PC-9 (cell line): ENCODE measurements at regions not wholly inside any gene's neighbourhood (a gene's known extent, or its start where the extent isn't known, plus 50 kb on each side); places are given as distances from the start of the nearest gene placed in this dataset.

Experiments
- BruUV-seq: library from RNA; stranded (reverse); fragments of 400-500 nt; replicated peaks from 2 replicates; lab custom pipeline; 2021; lab: Mats Ljungman, UMichigan
- CTCF ChIA-PET: fragments of 300-600 bp; sonication (Branson Sonifier 250); formaldehyde crosslinking; loops from one replicate; lab custom pipeline; 2022; ENCODE audit warnings: antibody characterized with exemption; lab: Charles Lee
- POLR2A ChIA-PET: fragments of 300-600 bp; sonication (Branson Sonifier 250); formaldehyde crosslinking; loops from one replicate; lab custom pipeline; 2022; ENCODE audit warnings: antibody characterized with exemption; ENCODE audit not compliant: unreplicated experiment; lab: Charles Lee
- DNase-seq, 2 experiments: peaks; one replicate each; pipeline versions ENCODE4 v3.0.0 to v3.0.0-alpha.2; 2015 to 2022; ENCODE audit warnings: mixed read lengths in 1 of 2
- H2AFZ ChIP-seq: fragments of 200-600 bp; sonication (generic); 2 replicates; pipeline ENCODE4 v1.8.1; 2017; ENCODE audit warnings: antibody characterized with exemption
- H3F3A ChIP-seq: fragments of 200-600 bp; sonication (generic); 2 replicates; pipeline ENCODE4 v1.8.1; 2017; ENCODE audit warnings: antibody characterized with exemption, mild to moderate bottlenecking, low read depth; ENCODE audit not compliant: insufficient read depth
- H3K27ac ChIP-seq: fragments of 200-600 bp; sonication (generic); 2 replicates; pipeline ENCODE4 v1.6.1; 2016; ENCODE audit warnings: mixed run types
- H3K27me3 ChIP-seq: fragments of 200-600 bp; sonication (generic); 2 replicates; pipeline ENCODE4 v1.6.1; 2016; ENCODE audit warnings: low read depth, mixed run types; ENCODE audit not compliant: insufficient read depth
- H3K36me3 ChIP-seq: fragments of 200-600 bp; sonication (generic); 2 replicates; pipeline ENCODE4 v1.6.1; 2016; ENCODE audit warnings: low read depth, mixed run types
- H3K4me1 ChIP-seq: fragments of 200-600 bp; sonication (generic); replicated peaks from 2 replicates; pipeline ENCODE4 v1.6.1; 2016; ENCODE audit warnings: mixed run types; ENCODE audit not compliant: insufficient read depth
- H3K4me2 ChIP-seq: fragments of 200-600 bp; sonication (generic); 2 replicates; pipeline ENCODE4 v1.6.1; 2017; ENCODE audit warnings: mixed run types
- H3K4me3 ChIP-seq: fragments of 200-600 bp; sonication (generic); 2 replicates; pipeline ENCODE4 v1.6.1; 2016; ENCODE audit warnings: mixed run types
- H3K79me2 ChIP-seq: fragments of 200-600 bp; sonication (generic); 2 replicates; pipeline ENCODE4 v1.6.1; 2017; ENCODE audit warnings: low read depth, mixed run types
- H3K9me2 ChIP-seq: fragments of 200-600 bp; sonication (generic); 2 replicates; pipeline ENCODE4 v1.8.1; 2017; ENCODE audit warnings: mild to moderate bottlenecking; ENCODE audit not compliant: insufficient read depth
- H3K9me3 ChIP-seq: fragments of 200-600 bp; sonication (generic); 2 replicates; pipeline ENCODE4 v1.8.1; 2016; ENCODE audit warnings: low read depth; ENCODE audit not compliant: insufficient read depth
- H4K20me1 ChIP-seq: fragments of 200-600 bp; sonication (generic); 2 replicates; pipeline ENCODE4 v1.8.1; 2017; ENCODE audit not compliant: insufficient read depth
- EZH2 ChIP-seq: fragments of 200-600 bp; sonication (generic); IDR thresholded peaks from 2 replicates; pipeline ENCODE4 v1.8.0; 2017; ENCODE audit warnings: antibody characterized with exemption, low read depth
- intact Hi-C: fragments of 100-400 bp; cut with micrococcal nuclease; formaldehyde crosslinking; loops from one replicate; pipeline ENCODE4 v1.10.0; 2022; ENCODE audit not compliant: unreplicated experiment
- TF ChIP-seq, protein P1 (sequence below): fragments of 200-600 bp; sonication (generic); conservative IDR thresholded peaks from 2 replicates; pipeline ENCODE4 v1.6.1; 2017; ENCODE audit warnings: mixed run types, antibody characterized with exemption, mild to moderate bottlenecking, moderate library complexity

- Histone ChIP-seq H3K27ac (no peak overlapping the region), H2AFZ (no peak overlapping the region), H3K27me3 (no peaks in the 10 kb centered on the region), H3K4me1 (no peaks in the 10 kb centered on the region), H3K4me2 (no peak overlapping the region), H4K20me1 (no peaks in the 10 kb centered on the region), H3K9me2 (no peaks in the 10 kb centered on the region), H3K4me3 (no peak overlapping the region), H3K36me3 (no peaks in the 10 kb centered on the region), H3K9me3 (no peaks in the 10 kb centered on the region), H3F3A (no peaks in the 10 kb centered on the region), H3K79me2 (no peaks in the 10 kb centered on the region)
- BruUV-seq: no TSS peak
- POLR2A ChIA-PET: no interaction called here
- DNase-seq: no peak
- intact Hi-C loops: no loop called here
- no peak for TF ChIP-seq EZH2
- TF ChIP-seq, protein P1, sequence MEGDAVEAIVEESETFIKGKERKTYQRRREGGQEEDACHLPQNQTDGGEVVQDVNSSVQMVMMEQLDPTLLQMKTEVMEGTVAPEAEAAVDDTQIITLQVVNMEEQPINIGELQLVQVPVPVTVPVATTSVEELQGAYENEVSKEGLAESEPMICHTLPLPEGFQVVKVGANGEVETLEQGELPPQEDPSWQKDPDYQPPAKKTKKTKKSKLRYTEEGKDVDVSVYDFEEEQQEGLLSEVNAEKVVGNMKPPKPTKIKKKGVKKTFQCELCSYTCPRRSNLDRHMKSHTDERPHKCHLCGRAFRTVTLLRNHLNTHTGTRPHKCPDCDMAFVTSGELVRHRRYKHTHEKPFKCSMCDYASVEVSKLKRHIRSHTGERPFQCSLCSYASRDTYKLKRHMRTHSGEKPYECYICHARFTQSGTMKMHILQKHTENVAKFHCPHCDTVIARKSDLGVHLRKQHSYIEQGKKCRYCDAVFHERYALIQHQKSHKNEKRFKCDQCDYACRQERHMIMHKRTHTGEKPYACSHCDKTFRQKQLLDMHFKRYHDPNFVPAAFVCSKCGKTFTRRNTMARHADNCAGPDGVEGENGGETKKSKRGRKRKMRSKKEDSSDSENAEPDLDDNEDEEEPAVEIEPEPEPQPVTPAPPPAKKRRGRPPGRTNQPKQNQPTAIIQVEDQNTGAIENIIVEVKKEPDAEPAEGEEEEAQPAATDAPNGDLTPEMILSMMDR: no peak
- CTCF ChIA-PET: no interaction called here
Observed at GRCh38 chrX:121832446-121832845, 785.0 kb downstream of the GLUD2 start.

- Histone ChIP-seq H3K27me3 (no peaks in the 10 kb centered on the region), H3K9me2 (no peaks in the 10 kb centered on the region; the same call in 1 of the 2 replicates), H3K4me3 (no peak overlapping the region), H3K4me1 (no peaks in the 10 kb centered on the region), H3F3A (no peaks in the 10 kb centered on the region), H3K9me3 (no peaks in the 10 kb centered on the region), H4K20me1 (no peaks in the 10 kb centered on the region), H3K4me2 (no peak overlapping the region), H3K27ac (no peak overlapping the region), H3K36me3 (no peaks in the 10 kb centered on the region), H3K79me2 (no peaks in the 10 kb centered on the region), H2AFZ (no peak overlapping the region)
- intact Hi-C loops: no loop called here
- CTCF ChIA-PET: no interaction called here
- no TSS peak for BruUV-seq
- TF ChIP-seq, protein P1: no peak
- TF ChIP-seq EZH2: no peak
- POLR2A ChIA-PET: no interaction called here
- no peak for DNase-seq
Observed at GRCh38 chrX:121836000-121836399, 788.6 kb downstream of the GLUD2 start.

DNA sequence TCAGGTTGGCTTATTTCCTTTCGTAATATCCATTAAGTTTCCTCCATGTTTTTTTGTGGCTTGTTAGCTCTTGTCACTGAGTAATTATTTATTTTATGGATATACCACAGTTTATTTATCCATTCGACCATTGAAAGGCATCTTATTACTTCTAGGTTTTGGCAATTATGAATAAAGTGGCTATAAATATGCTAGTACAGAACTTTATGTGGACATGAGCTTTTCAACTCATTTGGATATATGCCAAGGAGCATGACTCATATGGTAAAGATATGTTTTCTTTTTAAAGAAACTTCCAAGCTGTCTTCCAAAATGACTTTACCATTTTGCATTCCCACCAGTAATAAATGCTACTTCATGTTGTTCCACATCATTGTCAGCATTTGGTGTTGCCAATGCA, 803.6 kb downstream of the GLUD2 start:
- H3F3A ChIP-seq: no peaks in the 10 kb centered on the region
- H3K27me3 ChIP-seq: no peaks in the 10 kb centered on the region
- intact Hi-C loops: no loop called here
- DNase-seq: no peak
- no peak overlapping the region for H3K27ac ChIP-seq
- no peak overlapping the region for H2AFZ ChIP-seq
- H3K4me2 ChIP-seq: no peak overlapping the region
- TF ChIP-seq EZH2: no peak
- TF ChIP-seq, protein P1: no peak
- ChIA-PET POLR2A (no interaction called here), CTCF (no interaction called here)
- H3K4me3 ChIP-seq: no peak overlapping the region
- H3K9me2 ChIP-seq: no peaks in the 10 kb centered on the region
- no peaks in the 10 kb centered on the region for H3K36me3 ChIP-seq
- H4K20me1 ChIP-seq: no peaks in the 10 kb centered on the region
- H3K79me2 ChIP-seq: no peaks in the 10 kb centered on the region
- H3K4me1 ChIP-seq: no peaks in the 10 kb centered on the region
- no peaks in the 10 kb centered on the region for H3K9me3 ChIP-seq
- BruUV-seq: no TSS peak
